ENCODE measurements at regions not wholly inside any gene's neighbourhood (a gene's known extent, or its start where the extent isn't known, plus 50 kb on each side); places are given as distances from the start of the nearest gene placed in this dataset.

DNA sequence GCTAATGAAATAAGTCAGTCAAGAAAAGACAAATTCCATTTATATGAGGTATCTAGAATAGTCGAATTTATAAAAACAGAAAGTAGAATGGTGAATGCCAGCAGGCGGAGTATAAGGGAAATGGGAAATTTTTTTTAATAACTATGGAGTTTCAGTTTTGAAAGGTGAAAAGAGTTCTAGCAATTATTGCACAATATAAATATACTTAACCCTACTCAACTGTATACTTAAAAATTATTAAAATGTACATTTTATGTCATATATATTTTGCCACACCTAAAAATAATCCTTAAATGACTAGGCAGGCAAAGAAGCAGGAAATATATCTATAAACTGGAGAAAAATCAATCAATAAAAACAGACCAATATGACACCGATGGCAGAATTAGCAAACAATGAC is 196.5 kb upstream of the UBASH3B start:
- no peak overlapping the region for H2BK5ac ChIP-seq (ENCODE audit: low read depth, low read length, poor library complexity, severe bottlenecking)
- H2BK120ac ChIP-seq (ENCODE audit: low read depth, low read length), result no peak overlapping the region
- no peak overlapping the region for H3K4ac ChIP-seq (ENCODE audit: low read depth, low read length)
- CTCF ChIA-PET, result no interaction called here
- H3K4me2 ChIP-seq (ENCODE audit: low read depth, low read length), result no peak overlapping the region
- no peak overlapping the region for H2AFZ ChIP-seq (replicated peaks; ENCODE audit: low read length, poor library complexity)
- no peak overlapping the region for H3K9ac ChIP-seq (ENCODE audit: low read depth, low read length)
- H2BK20ac ChIP-seq (ENCODE audit: low read depth, low read length), result no peak overlapping the region
- no peak overlapping the region for H3K56ac ChIP-seq (ENCODE audit: extremely low read depth, insufficient read depth, low read length)
- H2BK15ac ChIP-seq (ENCODE audit: low read depth, low read length), result no peak overlapping the region
- dilution Hi-C loops (cut with HindIII; ENCODE audit: low sequenced_read_pairs, unreplicated experiment), result no loop called here
- no peak overlapping the region for H3K14ac ChIP-seq (replicated peaks; ENCODE audit: low read depth, low read length)
- H3K4me3 ChIP-seq (ENCODE audit: insufficient read depth, low read depth, low read length), result no peak overlapping the region
- no peaks in the 10 kb centered on the region for H3K4me1 ChIP-seq (ENCODE audit: control insufficient read depth, insufficient read depth, low read length)
- no peak overlapping the region for H2AK9ac ChIP-seq (replicated peaks; ENCODE audit: low read depth, low read length, poor library complexity)
- H2AK5ac ChIP-seq (ENCODE audit: low read depth, low read length), result no peak overlapping the region
- no peak overlapping the region for H3K18ac ChIP-seq (ENCODE audit: low read depth, low read length)
- POLR2A ChIA-PET (ENCODE audit: unreplicated experiment), result no interaction called here
- H3K79me1 ChIP-seq (ENCODE audit: low read depth in 1 of 2, low read length in 2 of 2), result no peaks in the 10 kb centered on the region
- BruUV-seq (replicated peaks), result no TSS peak
- H3K36me3 ChIP-seq (ENCODE audit: control insufficient read depth, insufficient read depth, low read length), result no peaks in the 10 kb centered on the region
- H3K9me1 ChIP-seq (ENCODE audit: insufficient read depth, low read length), result no peaks in the 10 kb centered on the region
- WGBS, 2 experiments (ENCODE audit: extremely low coverage in 2 of 2, insufficient read length in 1 of 2), result no CpG with 5 or more reads among the region's 3 CpGs
- TF ChIP-seq CEBPB (IDR thresholded peaks at IDR 0.05; ENCODE audit: low read depth, low read length) (peak; percentile 34; the same call in 1 of the 2 replicates), CHD1 (IDR thresholded peaks at IDR 0.05; ENCODE audit: low read depth, low read length) (no peak), MAZ (IDR thresholded peaks at IDR 0.05; ENCODE audit: borderline replicate concordance, low read depth, low read length) (no peak), RAD21 (IDR thresholded peaks at IDR 0.05; ENCODE audit: low read length) (no peak)
- TF ChIP-seq, protein P1, sequence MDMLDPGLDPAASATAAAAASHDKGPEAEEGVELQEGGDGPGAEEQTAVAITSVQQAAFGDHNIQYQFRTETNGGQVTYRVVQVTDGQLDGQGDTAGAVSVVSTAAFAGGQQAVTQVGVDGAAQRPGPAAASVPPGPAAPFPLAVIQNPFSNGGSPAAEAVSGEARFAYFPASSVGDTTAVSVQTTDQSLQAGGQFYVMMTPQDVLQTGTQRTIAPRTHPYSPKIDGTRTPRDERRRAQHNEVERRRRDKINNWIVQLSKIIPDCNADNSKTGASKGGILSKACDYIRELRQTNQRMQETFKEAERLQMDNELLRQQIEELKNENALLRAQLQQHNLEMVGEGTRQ (IDR thresholded peaks at IDR 0.05; ENCODE audit: low read depth, low read length), result no peak
- H3K9me3 ChIP-seq (ENCODE audit: control insufficient read depth, insufficient read depth, low read length), result peaks cover 3% of the 10 kb centered on the region
- H4K5ac ChIP-seq (ENCODE audit: low read depth, low read length), result no peak overlapping the region
- no peaks in the 10 kb centered on the region for H4K20me1 ChIP-seq (ENCODE audit: insufficient read depth, low read length)
- intact Hi-C loops (cut with micrococcal nuclease), result no loop called here
- no peak overlapping the region for H4K91ac ChIP-seq (ENCODE audit: insufficient read depth, low read depth, low read length)
- H3K27ac ChIP-seq (ENCODE audit: insufficient read depth, low read length), result no peak overlapping the region
- no peak overlapping the region for H3K23ac ChIP-seq (ENCODE audit: low read depth, low read length)
- ATAC-seq (ENCODE audit: low read depth) (no peak), DNase-seq (no peak)
- H4K8ac ChIP-seq (ENCODE audit: low read depth in 2 of 2, low read length in 2 of 2), result no peak overlapping the region
- in situ Hi-C loops (cut with MboI; ENCODE audit: low sequenced_read_pairs), result no loop called here
- H3K27me3 ChIP-seq (ENCODE audit: control insufficient read depth, insufficient read depth, low read length), result no peaks in the 10 kb centered on the region; the same call in 1 of the 2 replicates
